Inferior parietal cortex (tissue), 1 donor: ENCODE measurements at regions not wholly inside any gene's neighbourhood (a gene's known extent, or its start where the extent isn't known, plus 50 kb on each side); places are given as distances from the start of the nearest gene placed in this dataset.

Source experiments
- DNase-seq: peaks from one replicate; pipeline ENCODE4 v3.0.0-alpha.2; 2016; ENCODE audit errors: extremely low spot score

DNA sequence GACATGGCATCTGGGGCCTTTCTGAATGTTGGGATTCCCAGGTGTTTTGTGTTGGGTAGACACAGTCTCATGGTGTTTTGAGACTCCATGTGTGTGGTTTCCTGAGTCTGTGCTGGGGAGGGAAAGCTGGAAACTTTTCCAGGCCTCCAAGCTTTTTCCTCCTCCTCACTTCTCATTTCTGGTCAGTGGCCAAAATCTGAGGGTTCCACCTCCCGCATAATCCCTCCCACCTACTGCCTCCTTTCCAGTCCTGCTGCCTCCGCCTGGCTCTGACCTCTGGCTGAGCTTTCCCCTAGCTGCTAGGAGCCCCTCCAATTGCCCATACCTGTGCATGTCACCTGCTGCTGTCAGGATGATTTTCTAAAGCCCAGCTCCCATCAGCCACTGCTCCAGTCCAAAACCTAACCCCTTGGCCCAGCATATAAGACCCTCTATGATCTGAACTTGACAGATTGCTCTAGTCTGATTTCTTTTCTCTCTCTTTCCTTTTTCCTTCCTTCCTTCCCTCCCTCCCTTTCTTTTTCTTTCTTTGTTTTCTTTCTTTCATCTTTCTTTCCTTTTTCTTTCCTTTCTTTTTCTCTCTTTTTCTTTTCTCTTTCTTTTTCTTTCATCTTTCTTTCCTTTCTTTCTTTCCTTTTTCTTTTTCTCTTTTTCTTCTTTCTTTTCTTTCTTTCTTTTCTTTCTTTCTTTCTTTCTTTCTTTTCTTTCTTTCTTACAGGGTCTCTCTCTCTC is 51.4 kb upstream of the NECTIN1 start:
- DNase-seq = no peak

DNA sequence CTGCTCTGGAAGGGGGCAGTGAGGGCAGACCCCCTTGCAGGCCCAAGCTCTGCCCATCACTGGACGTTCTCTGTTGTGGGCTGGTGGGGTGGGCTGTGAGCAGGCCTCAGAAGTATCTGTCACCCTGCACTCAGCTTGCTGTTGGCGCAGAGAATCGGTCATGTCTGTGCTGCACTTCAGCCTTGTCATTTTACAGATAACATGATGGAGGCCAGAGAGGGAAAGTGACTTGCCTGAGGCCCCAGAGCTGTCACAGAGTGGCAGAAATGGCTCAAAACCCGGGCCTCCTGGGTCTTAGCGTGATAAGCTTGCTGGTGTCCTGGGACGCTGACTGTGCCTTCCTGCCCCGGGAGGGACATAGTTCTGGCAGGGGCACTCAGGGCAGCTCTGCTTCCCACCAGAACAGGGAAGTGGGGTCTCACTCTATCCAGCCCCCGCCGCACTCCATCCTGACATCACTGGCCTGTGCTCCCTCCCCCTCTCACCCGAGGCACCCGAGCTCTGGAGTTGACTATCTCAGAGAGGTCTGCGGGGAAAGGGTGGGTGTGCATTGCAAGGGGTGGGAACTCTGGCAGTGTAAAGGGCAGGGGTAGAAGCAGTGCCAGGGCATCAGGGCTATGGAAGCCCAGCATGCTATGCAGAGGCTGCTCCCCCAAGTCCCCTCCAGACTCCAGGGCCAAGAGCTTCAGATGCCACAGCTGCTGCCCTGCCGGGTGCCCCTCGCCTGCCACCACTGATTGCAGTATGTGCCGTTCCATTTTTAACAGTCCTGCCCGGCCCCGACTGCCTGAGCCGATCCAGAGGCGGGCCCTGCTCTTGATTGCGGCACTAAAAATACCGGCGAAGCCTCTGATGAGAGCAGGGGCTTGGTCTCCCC is 50.4 kb upstream of the NECTIN1 start:
- no peak for DNase-seq
